ENCODE measurements at regions not wholly inside any gene's neighbourhood (a gene's known extent, or its start where the extent isn't known, plus 50 kb on each side); places are given as distances from the start of the nearest gene placed in this dataset.
"Not testable (repeated sequence)": the region's sequence is repeated elsewhere in the genome, so short reads cannot be mapped to it uniquely, and the experiment has no call there.

DNA sequence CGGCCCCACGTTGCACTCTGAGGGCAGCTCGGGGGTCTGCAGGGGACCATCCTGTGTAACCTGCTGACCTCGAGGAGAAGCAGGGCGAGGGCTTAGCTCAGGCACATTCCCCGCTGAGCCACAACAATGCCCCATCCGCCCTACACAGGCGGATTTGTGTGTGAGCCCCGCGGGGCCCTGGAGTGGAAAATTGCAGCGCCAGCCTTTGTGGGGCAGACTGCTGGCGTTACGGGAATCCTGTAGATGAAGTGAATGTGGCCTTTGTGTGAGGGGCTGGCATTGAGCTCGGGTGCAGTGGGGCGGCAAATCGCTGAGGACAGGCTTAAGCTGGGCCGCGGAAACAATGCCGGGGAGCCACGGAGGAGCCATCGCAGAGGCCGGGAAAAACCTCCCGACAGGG is 3970.3 kb upstream of the TPTE start:
- TF ChIP-seq, protein P1, sequence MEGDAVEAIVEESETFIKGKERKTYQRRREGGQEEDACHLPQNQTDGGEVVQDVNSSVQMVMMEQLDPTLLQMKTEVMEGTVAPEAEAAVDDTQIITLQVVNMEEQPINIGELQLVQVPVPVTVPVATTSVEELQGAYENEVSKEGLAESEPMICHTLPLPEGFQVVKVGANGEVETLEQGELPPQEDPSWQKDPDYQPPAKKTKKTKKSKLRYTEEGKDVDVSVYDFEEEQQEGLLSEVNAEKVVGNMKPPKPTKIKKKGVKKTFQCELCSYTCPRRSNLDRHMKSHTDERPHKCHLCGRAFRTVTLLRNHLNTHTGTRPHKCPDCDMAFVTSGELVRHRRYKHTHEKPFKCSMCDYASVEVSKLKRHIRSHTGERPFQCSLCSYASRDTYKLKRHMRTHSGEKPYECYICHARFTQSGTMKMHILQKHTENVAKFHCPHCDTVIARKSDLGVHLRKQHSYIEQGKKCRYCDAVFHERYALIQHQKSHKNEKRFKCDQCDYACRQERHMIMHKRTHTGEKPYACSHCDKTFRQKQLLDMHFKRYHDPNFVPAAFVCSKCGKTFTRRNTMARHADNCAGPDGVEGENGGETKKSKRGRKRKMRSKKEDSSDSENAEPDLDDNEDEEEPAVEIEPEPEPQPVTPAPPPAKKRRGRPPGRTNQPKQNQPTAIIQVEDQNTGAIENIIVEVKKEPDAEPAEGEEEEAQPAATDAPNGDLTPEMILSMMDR (IDR thresholded peaks at IDR 0.05): not testable (repeated sequence)
- TF ChIP-seq POLR2A, EP300 (IDR thresholded peaks at IDR 0.05): not testable (repeated sequence)
